SH-SY5Y (cell line): ENCODE measurements at regions not wholly inside any gene's neighbourhood (a gene's known extent, or its start where the extent isn't known, plus 50 kb on each side); places are given as distances from the start of the nearest gene placed in this dataset.

Experiments
- GATA2 ChIP-seq: IDR thresholded peaks from 2 replicates; pipeline ENCODE4 v1.6.1; 2011; ENCODE audit warnings: mild to moderate bottlenecking, low read depth, low read length
- GATA3 ChIP-seq: IDR thresholded peaks from 2 replicates; pipeline ENCODE4 v1.6.1; 2011; ENCODE audit warnings: low read depth, mild to moderate bottlenecking, low read length, moderate library complexity

DNA sequence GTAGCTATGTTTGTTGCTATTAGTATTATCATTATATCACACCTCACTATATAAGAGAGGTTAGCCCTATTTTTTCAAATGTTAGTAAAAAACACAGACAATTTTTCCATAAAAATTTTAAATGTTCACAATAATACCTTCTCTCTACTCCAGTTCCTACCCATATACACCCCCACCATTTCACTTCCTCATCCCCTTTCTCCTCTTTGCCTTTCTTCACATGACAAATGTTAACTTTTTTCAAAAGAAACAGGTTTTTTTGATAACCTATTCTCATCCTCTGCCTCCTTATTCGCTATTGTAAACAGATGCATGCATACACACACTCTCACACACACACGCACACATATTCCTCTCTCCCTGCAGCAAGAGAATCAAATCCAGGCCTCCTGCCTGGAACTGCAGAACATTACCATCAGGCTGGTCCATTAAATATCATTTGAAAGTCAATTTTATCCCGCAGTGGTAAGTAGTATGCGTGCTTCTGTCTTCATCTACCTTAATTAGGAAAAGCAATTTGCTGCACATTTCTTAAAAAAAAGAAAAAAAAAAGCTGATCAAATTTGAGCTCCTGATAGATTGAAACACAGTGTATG, 55.5 kb downstream of the MID1IP1 start:
- TF ChIP-seq GATA2 (no peak), GATA3 (no peak)

DNA sequence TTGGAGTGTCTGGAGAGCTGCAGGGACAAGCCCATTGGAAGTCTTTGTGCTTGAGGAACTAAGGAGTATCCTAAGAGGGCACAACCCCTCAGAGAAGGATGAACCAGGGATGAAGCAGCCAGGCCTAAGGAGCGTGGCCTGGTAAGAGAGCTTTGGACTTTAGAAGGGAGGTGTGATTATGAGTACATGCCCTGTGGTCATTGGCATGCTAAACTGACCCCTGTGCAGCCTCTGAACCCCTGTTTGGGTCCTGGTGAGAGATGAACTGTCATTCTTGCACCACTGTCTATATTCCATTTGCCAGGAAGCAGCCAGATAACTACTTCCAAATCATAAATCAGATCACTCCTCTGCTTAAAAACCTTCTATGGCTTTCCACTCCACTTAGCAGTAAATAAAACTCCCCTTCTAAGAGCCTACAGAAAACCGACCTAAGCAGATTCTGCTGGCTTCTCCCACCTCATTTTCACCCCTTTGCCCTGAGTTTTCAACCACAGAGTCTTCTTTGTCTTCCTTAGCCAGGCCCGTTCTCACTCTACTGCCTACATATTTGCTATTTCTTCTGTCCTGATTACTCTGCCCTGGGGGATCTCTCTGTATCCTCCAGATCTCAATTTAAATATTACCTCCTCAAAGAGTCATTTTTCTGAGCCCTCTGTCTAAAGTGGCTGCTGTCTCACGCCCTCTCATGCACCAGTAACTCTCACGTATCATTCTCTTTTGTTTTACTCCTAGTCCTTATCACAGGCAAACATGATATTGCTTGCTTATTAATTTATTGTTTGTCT, 56.7 kb downstream of the MID1IP1 start:
- TF ChIP-seq GATA3 = no peak
- no peak for TF ChIP-seq GATA2

- no peak for TF ChIP-seq GATA2
- no peak for TF ChIP-seq GATA3
These were observed 58.3 kb downstream of the MID1IP1 start for GRCh38 chrX:38859602-38860001.

GRCh38 chrX:38860106-38861013, 59.1 kb downstream of the MID1IP1 start:
- TF ChIP-seq GATA3 = no peak

DNA sequence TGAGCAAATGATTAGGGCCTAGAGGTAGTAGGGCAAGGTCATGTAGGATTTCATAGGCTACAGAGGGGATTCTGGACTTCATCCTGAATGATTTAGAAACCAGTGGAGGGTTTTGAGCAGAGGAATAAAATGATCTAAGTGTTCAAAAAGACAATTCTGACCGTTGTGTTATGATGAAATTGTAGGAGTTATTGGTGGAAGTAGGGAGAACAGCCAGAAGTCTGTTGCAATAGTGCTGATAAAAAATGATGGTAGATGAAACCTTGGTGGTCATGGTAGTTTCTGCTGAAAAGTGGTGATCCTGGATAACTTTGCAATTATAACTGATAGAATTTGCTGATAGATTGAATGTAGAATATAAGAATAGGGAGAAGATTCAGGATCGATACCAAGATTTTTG, 60.2 kb downstream of the MID1IP1 start:
- TF ChIP-seq GATA3 (no peak), GATA2 (no peak)

DNA sequence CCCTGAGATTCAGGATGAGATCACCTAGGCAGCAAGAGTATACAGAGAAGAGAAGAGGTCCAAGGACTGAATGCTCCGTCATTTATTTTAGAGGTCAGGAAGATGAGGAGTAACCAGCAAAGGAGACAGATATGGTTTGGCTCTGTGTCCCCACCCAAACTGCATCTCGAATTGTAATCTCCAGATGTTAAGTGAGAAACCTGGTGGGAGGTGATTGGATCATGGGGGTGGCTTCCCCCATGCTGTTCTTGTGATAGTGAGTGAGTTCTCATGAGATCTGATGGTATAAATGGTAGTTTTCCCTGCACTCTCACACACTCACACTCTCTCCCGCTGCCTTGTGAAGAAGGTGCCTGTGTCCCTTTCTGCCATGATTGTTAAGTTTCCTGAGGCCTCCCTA, 60.8 kb downstream of the MID1IP1 start:
- TF ChIP-seq GATA3 (no peak), GATA2 (no peak)

- TF ChIP-seq GATA2 = no peak
- no peak for TF ChIP-seq GATA3
These were observed 62.9 kb downstream of the MID1IP1 start for GRCh38 chrX:38864165-38864564.

- no peak for TF ChIP-seq GATA3
- TF ChIP-seq GATA2 = no peak
These were observed 67.1 kb downstream of the MID1IP1 start for GRCh38 chrX:38868321-38868720.

GRCh38 chrX:38868941-38869401, 67.7 kb downstream of the MID1IP1 start:
- TF ChIP-seq GATA3 (no peak), GATA2 (no peak)

- TF ChIP-seq GATA3 (no peak), GATA2 (no peak)
These were observed 69.2 kb downstream of the MID1IP1 start for GRCh38 chrX:38870361-38870895.

- TF ChIP-seq GATA2 = no peak
- TF ChIP-seq GATA3 = no peak
These were observed 70.1 kb downstream of the MID1IP1 start for GRCh38 chrX:38871129-38872029.

DNA sequence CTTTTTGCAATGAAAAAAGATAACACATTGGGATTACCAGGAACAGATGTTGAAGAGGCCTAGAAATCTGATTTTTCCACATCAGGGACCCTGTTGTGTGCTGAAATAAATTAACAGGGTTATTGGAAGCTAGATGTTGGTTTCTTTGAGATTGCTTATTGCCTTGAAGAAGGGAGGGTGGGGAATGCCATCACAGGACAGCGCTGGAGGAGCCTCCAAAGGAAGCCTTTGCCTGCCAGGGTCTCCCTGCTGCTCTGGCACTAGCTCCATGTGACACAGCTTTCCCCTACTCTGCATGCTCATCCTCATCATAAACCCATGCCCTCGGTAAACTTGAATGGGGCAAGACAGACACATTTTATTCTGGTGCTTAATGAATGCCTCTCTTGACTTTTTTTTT, 76.1 kb downstream of the MID1IP1 start:
- TF ChIP-seq GATA2 (no peak), GATA3 (no peak)

DNA sequence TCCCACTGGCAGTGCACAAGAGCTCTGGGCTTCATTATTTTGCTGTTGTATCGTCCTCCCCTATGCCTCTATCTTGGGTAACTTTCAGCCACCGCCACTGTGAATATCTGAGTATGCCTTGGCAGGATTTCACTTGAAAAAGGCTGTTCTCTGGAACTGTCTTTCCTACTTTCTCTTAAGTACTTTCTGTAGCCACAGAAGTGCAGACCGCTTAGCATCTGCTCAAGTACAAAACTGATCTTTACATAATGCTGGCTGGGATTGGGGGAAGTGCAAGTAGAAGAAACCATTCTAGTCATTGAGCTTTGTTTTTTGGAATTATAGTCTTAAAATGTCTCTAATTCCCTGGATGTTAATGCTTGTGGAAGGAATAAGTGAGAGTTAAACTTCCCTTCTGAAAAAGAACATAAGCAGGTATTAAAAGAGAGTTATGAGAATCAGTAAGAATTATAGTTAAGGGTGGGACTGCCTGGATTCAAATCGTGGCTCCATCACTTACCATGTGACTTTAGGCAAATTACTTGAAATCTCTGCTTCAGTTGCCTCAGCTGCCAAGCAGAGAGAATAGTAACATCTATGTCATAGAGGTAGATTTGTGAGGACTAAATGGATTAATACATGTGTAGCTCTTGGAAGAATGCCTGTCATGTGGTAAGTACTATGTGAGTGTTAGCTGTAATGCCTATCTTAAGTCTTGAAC, 77.5 kb downstream of the MID1IP1 start:
- TF ChIP-seq GATA2 = no peak
- TF ChIP-seq GATA3 = no peak
